Fibroblast of lung (primary cell): ENCODE measurements at regions not wholly inside any gene's neighbourhood (a gene's known extent, or its start where the extent isn't known, plus 50 kb on each side); places are given as distances from the start of the nearest gene placed in this dataset.
A peak's percentile ranks its signal among the peaks of the same experiment; 100 is the strongest.

Experiments used
- DNase-seq, 2 donors: peaks; one replicate each; pipeline versions ENCODE4 v3.0.0 to v3.0.0-alpha.2; 2010; ENCODE audit warnings: low read depth in 2 of 2
- H2AFZ ChIP-seq: 2 replicates; pipeline ENCODE4 v1.5.1; 2012; ENCODE audit warnings: low read length, control low read depth, inconsistent platforms
- H3K27ac ChIP-seq: 2 replicates; pipeline ENCODE4 v1.5.1; 2011; ENCODE audit warnings: low read length, control low read depth; ENCODE audit not compliant: insufficient read depth
- H3K27me3 ChIP-seq: 2 replicates; pipeline ENCODE4 v1.5.1; 2011; ENCODE audit warnings: mild to moderate bottlenecking, low read length; ENCODE audit not compliant: control insufficient read depth, insufficient read depth
- H3K36me3 ChIP-seq: 2 replicates; pipeline ENCODE4 v1.5.1; 2011; ENCODE audit warnings: low read length; ENCODE audit not compliant: control insufficient read depth, insufficient read depth
- H3K4me1 ChIP-seq: 2 replicates; pipeline ENCODE4 v1.5.1; 2011; ENCODE audit warnings: low read length; ENCODE audit not compliant: control insufficient read depth, insufficient read depth; ENCODE audit errors: extremely low read depth
- H3K4me2 ChIP-seq: 2 replicates; pipeline ENCODE4 v1.5.1; 2011; ENCODE audit warnings: low read length, control low read depth; ENCODE audit not compliant: insufficient read depth; ENCODE audit errors: extremely low read depth
- H3K4me3 ChIP-seq, 4 experiments: fragments of 200-600 bp in 1 of 4; sonication (generic) in 1 of 4; replicated peaks in 1 of 4; 2 replicates each; pipeline ENCODE4 v1.5.1; 2011 to 2016; ENCODE audit warnings: low read length in 4 of 4, low read depth in 3 of 4, mild to moderate bottlenecking in 3 of 4, control low read depth in 2 of 4, inconsistent platforms in 1 of 4, mixed read lengths in 1 of 4; ENCODE audit not compliant: insufficient read depth in 1 of 4; ENCODE audit errors: control extremely low read depth in 1 of 4
- H3K79me2 ChIP-seq: 2 replicates; pipeline ENCODE4 v1.5.1; 2012; ENCODE audit warnings: mild to moderate bottlenecking, low read length, inconsistent platforms; ENCODE audit not compliant: control insufficient read depth, insufficient read depth
- H3K9ac ChIP-seq: 2 replicates; pipeline ENCODE4 v1.5.1; 2011; ENCODE audit warnings: mild to moderate bottlenecking, low read length, control low read depth; ENCODE audit not compliant: insufficient read depth
- H3K9me3 ChIP-seq: 2 replicates; pipeline ENCODE4 v1.5.1; 2012; ENCODE audit warnings: low read depth, low read length; ENCODE audit not compliant: control insufficient read depth, insufficient read depth
- H4K20me1 ChIP-seq: 2 replicates; pipeline ENCODE4 v1.5.1; 2011; ENCODE audit warnings: low read length; ENCODE audit not compliant: control insufficient read depth, insufficient read depth; ENCODE audit errors: extremely low read depth
- EZH2 ChIP-seq: IDR thresholded peaks from 2 replicates; pipeline ENCODE4 v1.5.1; 2012; ENCODE audit warnings: low read length, control low read depth, mild to moderate bottlenecking; ENCODE audit errors: missing control alignments
- TF ChIP-seq, protein P1 (sequence below), 2 donors: IDR thresholded peaks in 1 of 2; conservative IDR thresholded peaks in 1 of 2; 1 replicate in 1 of 2; 2 replicates in 1 of 2; pipeline ENCODE4 v1.5.1; 2011 to 2012; ENCODE audit warnings: low read length in 2 of 2, control low read depth in 1 of 2, inconsistent platforms in 1 of 2, low read depth in 1 of 2, mild to moderate bottlenecking in 1 of 2

- Histone ChIP-seq H3K4me1 (peaks cover 7% of the 10 kb centered on the region), H2AFZ (no peak overlapping the region), H3K27me3 (peaks cover 6% of the 10 kb centered on the region), H3K4me2 (no peak overlapping the region), H3K9ac (no peak overlapping the region), H3K27ac (no peak overlapping the region), H3K36me3 (no peaks in the 10 kb centered on the region), H3K79me2 (no peaks in the 10 kb centered on the region), H4K20me1 (no peaks in the 10 kb centered on the region), H3K9me3 (no peaks in the 10 kb centered on the region), H3K4me3 (no peak overlapping the region)
- no peak for DNase-seq
- TF ChIP-seq, protein P1, sequence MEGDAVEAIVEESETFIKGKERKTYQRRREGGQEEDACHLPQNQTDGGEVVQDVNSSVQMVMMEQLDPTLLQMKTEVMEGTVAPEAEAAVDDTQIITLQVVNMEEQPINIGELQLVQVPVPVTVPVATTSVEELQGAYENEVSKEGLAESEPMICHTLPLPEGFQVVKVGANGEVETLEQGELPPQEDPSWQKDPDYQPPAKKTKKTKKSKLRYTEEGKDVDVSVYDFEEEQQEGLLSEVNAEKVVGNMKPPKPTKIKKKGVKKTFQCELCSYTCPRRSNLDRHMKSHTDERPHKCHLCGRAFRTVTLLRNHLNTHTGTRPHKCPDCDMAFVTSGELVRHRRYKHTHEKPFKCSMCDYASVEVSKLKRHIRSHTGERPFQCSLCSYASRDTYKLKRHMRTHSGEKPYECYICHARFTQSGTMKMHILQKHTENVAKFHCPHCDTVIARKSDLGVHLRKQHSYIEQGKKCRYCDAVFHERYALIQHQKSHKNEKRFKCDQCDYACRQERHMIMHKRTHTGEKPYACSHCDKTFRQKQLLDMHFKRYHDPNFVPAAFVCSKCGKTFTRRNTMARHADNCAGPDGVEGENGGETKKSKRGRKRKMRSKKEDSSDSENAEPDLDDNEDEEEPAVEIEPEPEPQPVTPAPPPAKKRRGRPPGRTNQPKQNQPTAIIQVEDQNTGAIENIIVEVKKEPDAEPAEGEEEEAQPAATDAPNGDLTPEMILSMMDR (conservative IDR thresholded peaks at IDR 0.05 in 1 of 2, IDR thresholded peaks at IDR 0.05 in 1 of 2; ENCODE audit: low read depth in 1 of 2, low read length in 2 of 2): no peak
- no peak for TF ChIP-seq EZH2
Observed at GRCh38 chr12:91384806-91385205, 202.2 kb upstream of the DCN start.

- Histone ChIP-seq H3K36me3 (no peaks in the 10 kb centered on the region), H3K4me1 (peaks cover 7% of the 10 kb centered on the region), H3K27me3 (peaks cover 6% of the 10 kb centered on the region), H3K79me2 (no peaks in the 10 kb centered on the region), H2AFZ (no peak overlapping the region), H3K27ac (no peak overlapping the region), H3K4me3 (no peak overlapping the region), H4K20me1 (no peaks in the 10 kb centered on the region), H3K4me2 (no peak overlapping the region), H3K9ac (no peak overlapping the region), H3K9me3 (no peaks in the 10 kb centered on the region)
- TF ChIP-seq, protein P1 (conservative IDR thresholded peaks at IDR 0.05 in 1 of 2, IDR thresholded peaks at IDR 0.05 in 1 of 2; ENCODE audit: low read depth in 1 of 2, low read length in 2 of 2): no peak
- no peak for TF ChIP-seq EZH2
- no peak for DNase-seq
Observed at GRCh38 chr12:91384366-91384765, 201.7 kb upstream of the DCN start.

- no peaks in the 10 kb centered on the region for H3K36me3 ChIP-seq
- H4K20me1 ChIP-seq: no peaks in the 10 kb centered on the region
- no peak overlapping the region for H3K4me3 ChIP-seq
- H3K9ac ChIP-seq: no peak overlapping the region
- DNase-seq: peak in 1 of 2 donors; percentile 22
- peaks cover 5% of the 10 kb centered on the region for H3K27me3 ChIP-seq
- H3K9me3 ChIP-seq: no peaks in the 10 kb centered on the region
- TF ChIP-seq, protein P1 (conservative IDR thresholded peaks at IDR 0.05 in 1 of 2, IDR thresholded peaks at IDR 0.05 in 1 of 2; ENCODE audit: low read depth in 1 of 2, low read length in 2 of 2): no peak
- no peak for TF ChIP-seq EZH2
- no peak overlapping the region for H2AFZ ChIP-seq
- H3K4me1 ChIP-seq: peaks cover 7% of the 10 kb centered on the region
- H3K79me2 ChIP-seq: no peaks in the 10 kb centered on the region
- no peak overlapping the region for H3K4me2 ChIP-seq
- H3K27ac ChIP-seq: no peak overlapping the region
Observed at GRCh38 chr12:91383099-91383498, 200.5 kb upstream of the DCN start.
